CD4-positive, alpha-beta T cell treated with Interleukin-1 beta for 1 hour (primary cell): ENCODE measurements at regions not wholly inside any gene's neighbourhood (a gene's known extent, or its start where the extent isn't known, plus 50 kb on each side); places are given as distances from the start of the nearest gene placed in this dataset.
A peak's percentile ranks its signal among the peaks of the same experiment; 100 is the strongest.

Experiments
- DNase-seq, 2 donors: peaks; one replicate each; pipeline ENCODE4 v3.0.0-alpha.2; 2020 to 2022

DNA sequence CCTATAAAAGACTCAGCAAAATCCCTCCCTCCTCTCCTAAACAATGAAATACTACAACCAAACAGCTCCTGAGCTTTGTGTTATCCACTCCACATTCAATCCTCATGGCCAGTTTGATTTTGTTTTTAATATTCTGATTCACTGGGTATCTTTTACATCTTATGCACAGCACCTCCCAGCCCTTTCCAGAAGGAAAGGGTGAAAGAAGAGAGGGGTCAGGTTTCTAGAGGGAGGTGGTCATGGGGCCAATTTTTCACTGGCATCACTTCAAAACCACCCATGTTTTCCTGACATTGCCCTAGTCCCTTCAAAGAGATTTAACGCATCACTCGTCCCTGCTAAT is 315.6 kb downstream of the LPIN1 start:
- no peak for DNase-seq

DNA sequence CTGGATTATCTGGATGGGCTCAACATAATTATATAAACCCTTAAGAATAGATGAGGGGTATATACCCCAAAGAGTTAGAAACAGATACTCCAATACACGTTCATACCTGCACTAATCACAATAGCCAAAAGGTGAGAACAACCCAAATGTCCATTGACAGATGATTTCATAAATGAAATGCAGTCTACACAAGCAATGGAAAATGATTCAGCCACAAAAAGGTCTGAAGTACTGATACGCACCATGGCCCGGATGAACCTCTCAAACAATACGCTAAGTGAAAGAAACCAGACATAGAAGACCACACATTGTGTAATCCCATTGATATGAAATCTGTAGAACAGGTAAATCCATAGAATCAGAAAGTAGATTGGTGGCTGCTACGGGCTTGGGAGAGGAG is 316.8 kb downstream of the LPIN1 start:
- no peak for DNase-seq

DNA sequence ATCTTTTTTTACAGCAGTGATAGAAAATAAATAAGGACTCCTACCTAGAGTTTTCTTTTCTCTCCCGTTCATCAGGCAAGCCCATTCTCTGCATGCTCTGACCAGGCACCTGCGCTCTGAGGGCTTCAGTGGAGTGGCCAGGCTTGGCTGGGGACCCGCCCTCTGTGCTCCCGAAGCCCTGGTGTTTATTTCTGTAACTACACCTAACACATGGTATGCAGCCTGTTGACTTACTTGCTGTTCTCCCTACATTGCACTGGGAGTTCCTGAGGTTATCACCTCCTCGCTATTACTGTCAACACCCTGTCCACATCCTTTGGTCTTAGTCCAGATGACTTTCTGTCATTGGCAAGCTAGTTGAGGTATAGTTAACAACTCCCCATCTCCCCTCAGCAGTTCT is 317.7 kb downstream of the LPIN1 start:
- peak; percentile 30 to 45 for DNase-seq

DNA sequence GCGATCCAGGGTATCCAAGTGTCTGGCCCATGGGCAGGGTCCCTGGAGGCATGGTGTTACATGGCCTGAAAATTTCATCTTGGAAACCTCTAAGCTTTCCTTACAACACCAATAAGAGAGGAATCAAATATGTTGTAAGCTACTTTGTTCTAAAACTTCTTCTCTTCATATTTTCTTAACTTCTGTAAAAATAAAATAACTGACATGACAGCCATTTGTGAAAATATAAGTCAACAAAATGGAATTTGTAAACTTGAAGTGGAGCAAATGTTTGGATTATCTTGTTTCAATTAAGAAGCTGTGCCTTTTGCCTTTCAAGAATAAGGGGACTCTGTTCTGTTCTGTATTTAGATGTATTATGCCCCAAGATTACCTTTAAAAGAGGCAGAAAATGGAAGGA is 319.7 kb downstream of the LPIN1 start:
- no peak for DNase-seq

DNA sequence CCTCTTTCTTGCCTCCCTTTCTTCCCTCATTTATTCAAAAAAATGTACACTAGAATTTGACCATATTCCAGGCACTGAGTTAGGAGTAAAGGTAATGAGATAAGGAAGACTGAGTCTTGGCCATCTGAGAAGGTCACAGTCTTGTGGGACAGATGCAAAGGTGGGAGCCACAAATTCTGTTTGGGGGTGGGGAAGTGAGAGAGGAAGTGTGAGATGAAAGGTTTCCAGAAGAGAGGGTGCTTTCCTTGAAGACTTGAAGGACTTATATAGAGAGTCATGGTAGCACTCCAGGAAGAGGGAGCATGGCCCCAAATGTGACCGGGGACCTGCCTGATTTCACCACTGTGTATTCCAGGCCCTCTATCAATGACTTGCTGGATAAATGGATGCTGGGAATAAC is 320.6 kb downstream of the LPIN1 start:
- no peak for DNase-seq

DNA sequence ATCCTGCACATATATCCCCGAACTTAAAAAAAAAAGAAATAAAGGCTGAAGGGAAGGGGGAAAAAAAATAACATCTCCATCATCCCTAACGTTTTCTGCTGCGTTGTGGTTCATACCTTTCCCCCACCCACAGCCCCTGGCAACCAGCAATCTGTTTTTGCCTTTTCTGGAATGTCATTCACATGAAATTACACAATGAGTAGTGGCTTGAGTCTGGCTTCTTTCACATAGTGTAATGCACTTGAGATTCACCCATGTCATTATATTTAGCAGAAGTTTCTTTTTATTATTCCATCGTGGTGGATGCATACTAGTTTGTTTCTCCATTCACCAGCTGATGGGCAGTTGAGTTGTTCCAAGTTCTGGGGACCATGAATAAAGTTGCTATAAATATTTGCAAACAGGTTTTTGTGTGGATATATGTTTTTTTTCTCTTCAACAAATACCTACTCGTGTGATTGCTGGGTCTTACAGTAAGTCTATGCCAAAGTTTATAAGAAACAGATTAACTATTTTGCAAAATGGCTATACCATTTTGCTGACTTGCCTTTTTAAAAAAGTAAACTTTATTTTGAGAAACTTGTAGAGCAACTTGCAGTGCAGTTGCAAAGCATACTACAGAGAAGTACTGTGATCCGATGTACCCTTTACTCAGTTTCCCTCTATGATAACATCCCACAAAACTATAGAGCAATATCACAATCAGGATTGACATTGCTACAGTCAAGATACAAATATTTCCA is 322.5 kb downstream of the LPIN1 start:
- no peak for DNase-seq

DNA sequence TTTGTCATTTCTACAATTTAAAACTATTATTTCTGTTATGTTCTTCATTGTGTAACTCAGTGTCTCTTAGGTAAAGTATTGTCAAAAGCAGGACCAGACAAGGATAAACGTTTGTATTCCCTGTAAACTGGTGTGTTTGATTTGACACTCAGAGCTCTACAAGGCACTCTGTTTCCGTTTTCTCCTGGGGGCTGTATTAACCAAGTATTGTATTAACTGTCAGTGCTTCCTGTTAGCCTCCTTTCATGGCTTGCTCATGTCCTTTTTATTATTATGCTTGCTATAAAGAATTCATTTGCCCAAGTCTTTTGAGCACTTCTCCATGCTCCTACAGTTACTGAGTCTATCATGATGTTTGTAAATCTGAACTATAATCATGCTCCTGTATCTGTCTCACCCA is 323.7 kb downstream of the LPIN1 start:
- DNase-seq: no peak

DNA sequence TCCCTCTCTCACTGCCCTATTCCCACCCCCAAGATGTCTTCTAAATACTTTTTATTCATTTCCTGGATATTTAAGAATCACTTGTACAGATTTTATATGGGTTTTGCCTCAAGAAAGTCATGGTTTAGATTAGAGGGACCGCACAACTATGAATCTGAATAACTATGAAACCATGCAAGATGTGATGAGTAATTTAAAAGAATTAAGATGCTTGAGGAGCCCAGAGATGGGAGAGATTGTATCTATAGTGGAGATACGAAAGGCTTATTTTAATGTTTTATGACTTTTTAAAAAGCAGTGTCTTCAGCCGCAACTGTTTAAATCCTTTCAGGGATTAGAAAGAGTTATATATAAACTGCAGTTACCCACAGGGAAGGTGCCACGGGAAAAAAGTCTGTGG is 324.1 kb downstream of the LPIN1 start:
- DNase-seq: no peak

DNA sequence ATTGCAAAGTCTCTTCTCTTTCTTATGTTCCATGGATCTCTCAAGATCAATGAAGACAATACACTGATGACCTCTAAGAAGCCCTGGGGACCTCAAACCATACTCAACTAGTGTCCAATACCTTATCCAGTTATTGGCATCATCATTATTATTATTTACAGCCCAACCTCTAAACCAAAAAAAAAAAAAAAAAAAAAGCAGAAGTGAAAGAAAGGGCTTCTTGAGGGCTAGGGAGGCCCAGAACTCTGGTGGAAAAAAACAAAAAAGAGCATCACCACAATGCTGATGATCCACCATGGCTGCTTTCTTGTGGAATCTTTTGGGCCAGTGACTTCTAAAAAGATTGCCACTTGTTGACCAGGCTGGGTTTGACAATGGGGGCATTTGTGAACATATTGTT is 324.9 kb downstream of the LPIN1 start:
- DNase-seq: no peak

DNA sequence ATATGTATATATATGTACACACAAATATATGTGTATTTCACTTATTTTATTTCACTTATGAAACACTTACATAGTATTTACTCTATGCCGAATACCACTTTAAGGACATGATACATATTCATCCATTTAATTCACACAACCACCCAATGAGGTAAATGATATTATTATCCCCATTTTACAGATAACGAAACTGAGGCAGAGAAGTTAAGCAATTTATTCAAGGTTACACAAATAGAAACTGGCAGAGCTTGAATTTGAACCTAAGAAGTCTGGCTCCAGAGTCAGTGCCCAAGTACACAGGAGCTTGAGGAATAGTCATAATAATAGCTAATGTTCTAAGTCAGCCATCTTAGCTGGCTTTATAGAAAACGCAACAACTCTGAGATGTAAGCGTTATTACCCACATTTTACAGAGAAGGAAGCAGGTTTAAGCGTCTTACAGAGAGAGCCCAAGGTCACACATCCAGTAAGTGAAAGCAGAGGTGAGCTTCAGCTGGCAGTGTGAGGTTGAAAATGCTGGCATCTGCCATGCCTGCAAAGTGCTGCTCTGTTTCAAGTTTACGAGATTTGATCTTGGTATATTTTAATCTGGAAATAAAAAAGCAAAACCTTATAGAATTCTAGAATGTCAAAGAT is 326.9 kb downstream of the LPIN1 start:
- no peak for DNase-seq

DNA sequence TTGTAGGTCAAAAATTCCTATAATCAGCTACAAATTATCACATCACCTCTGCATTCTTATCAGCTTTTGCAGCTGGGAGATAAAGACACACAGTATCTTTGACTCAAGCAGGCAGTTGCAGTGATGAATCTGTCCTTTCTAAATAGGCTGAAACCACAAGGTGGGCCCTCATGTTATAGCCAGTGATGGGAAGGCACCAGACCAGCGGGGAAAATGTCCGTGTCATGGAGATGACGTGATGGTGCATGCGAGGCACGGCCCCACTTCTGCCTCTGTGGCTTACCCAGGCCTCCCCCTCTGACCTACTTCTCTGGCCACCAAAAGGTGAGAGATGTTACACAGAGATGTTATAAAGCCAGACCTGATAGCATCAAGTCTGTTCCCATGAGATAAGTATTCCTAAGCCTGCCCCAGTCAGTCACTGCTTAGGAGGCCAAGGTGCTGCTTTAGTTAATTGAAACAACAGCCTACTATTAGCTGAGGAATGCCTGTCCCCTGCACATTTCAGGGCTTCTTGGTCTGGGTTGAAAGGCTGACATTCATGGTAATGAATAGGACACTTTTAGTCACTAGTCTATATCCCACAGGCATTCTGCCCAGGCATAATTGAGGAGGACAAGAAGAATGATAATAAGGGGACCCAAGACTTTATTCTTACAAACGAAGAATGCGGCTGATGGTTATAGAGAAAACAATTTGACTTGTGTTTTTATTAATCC is 327.9 kb downstream of the LPIN1 start:
- DNase-seq: peak in 1 of 2 donors; percentile 34

DNA sequence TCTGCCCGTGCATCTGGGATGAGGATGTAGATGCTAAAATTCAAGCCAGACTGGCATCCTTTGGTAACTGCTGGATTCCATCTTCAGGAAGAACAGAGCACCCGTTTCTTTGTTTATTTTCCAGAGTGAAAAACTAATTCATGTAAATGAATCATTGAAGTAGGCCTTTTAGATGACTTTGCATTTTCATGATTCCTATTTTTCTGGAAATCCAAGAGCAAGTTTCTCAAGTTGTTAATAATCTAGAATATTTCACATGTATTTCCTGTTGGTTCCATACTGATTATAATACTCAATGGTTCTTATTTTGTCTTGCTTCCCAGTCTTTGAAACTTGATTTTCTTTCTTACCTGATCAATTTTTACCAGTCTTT is 328.4 kb downstream of the LPIN1 start:
- no peak for DNase-seq

DNA sequence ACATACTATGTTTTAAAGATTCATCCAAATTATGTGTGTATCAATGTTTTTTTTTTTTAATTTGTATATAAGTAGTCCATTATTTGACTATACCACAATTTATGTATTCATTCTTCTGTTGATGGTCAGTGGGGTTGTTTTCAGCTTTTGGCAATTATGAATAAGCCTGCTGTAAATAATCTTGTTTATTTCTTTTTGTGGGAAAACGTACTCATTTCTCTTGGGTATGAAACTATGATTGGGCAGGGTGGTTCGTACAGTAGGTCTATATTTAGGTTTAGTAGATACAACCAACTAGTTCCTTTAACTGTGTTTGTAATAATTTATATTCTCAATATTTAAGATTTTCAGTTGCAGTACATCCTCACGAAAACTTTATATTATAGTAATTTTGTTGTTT is 329.2 kb downstream of the LPIN1 start:
- no peak for DNase-seq

DNA sequence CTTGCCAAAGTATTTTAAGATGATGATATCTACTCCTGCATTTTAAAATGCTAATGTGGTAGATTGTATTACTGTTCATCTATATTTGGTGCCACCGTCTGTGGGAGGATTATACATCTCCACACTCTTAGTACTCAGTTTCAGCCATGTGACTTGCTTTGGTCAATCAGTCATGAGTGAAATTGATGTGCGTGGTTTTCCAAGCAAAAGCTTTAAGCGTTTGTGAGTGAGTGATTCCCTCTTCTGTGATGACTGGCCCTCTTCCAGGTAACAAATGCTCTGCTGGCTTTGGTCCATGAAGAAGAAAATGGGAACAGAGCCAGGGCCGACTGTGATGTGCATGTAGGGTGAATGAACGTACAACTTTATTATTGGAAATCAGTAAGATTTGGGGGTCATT is 330.4 kb downstream of the LPIN1 start:
- DNase-seq: no peak

DNA sequence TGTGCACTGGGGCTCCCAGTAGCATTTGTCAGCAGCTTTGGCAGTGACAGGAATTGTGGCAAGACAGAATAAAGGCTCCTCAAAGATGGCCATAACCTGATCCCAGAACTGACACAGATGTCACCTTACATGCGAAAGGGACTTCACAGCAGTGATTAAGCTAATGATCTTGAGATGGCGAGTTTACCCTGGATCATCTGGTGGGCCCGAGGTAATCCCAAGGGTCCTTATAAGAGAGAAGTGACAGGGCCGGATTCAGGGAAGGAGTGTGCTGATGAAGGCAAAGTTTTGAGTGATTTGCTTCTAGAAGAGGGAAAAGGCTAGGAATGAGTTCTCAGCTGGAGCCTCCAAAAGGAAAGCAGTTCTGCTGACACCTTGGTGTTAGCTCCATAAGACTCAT is 333.9 kb downstream of the LPIN1 start:
- no peak for DNase-seq

DNA sequence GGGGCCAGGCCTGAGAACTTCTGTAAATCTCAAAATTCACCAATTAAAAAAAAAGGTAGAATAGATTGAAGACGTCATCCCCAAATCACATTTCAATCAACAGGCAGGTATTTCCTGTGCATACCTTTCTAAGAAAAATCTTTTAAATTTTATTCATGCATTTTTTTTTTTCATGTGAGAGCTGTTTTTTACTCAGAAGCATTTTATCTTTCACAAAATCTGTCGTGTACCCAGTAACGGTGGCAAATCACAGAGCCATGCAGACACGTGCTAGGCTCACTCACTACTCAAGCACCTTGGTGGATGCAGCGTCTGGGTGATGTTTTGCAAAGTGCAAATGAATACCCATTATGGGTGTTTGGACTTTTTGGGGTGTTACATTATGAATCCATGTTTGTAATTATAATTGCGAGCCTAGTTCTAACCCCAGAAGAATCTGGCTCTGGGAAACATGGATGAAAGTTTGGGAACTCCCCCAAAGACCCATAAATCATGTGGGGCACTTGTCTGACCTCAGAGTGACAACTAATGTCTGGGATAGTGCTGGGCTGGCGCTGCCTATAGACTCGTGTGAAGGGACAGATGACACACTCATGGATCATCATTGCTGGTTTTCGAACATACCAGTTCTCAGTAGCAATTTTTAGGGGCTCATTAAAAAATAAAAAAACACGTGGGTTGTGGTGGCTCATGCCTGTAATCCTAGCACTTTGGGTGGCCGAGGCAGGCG is 335.2 kb downstream of the LPIN1 start:
- DNase-seq: peak; percentile 39 to 40

DNA sequence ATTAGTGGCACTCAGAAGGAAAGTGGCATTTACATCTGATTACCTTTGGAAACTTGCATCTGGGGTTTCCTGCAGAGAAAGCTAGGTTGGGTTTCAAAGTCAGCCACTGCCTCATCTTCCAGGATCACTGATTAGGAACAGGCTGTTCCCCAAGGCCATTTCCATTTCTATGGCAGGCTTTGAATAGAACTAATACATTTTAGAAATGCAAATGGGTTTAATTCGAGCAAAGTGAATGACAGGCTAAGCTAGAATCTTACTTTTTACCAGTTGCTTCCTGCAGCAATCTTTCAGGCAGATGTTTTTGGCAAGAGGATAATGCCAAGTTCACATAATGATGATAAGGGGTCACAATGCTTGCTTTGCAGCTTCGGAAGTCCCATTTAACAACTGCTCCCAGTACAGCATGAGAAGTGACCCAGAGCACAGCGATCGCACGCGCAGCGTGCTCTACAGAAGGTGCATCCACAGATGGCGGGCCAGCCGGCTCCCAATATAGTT is 336.7 kb downstream of the LPIN1 start:
- DNase-seq: no peak

DNA sequence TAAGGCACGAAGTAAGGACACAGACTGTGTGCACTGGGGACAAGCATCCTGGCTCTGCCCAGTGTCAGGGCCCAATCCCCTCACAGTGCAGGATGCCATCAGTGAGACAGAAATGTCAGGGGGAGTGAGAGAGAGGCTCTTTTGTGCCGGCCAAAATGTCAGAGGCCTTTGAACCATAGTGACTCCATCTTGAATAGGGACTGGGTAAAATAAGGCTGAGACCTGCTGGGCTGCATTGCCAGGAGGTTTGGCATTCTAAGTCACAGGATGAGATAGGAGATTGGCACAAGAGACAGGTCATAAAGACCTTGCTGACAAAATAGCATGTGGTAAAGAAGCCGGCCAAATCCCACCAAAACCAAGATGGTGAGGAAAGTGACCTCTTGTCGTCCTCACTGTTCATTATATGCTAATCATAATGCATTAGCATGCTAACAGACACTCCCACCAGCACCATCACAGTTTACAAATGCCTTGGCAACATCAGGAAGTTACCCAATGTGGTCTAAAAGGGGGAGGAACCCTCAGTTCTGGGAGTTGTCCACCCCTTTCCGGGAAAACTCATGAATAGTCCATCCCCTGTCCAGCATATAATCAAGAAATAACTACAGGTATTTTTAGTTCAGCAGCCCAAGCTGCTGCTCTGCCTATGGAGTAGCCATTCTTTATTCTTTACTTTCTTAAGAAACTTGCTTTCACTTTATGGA is 337.4 kb downstream of the LPIN1 start:
- DNase-seq: no peak

DNA sequence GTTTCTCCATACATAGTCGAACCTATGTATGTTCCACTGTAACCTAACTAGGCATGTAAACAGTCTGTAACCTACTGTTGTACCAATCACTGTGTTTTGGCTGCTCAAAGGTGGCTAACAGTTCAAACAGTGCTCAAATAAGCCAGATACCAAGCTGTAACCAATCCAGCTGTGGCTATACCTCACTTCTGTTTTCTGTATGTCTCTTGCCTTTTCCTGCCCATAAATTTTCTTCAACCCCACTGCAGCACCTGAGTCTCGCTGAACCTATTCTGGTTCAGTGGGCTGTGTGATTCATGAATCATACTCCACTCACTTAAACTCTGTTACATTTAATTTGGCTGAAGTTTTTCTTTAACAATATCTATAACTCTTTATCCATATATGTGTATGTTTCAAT is 340.7 kb downstream of the LPIN1 start:
- no peak for DNase-seq

DNA sequence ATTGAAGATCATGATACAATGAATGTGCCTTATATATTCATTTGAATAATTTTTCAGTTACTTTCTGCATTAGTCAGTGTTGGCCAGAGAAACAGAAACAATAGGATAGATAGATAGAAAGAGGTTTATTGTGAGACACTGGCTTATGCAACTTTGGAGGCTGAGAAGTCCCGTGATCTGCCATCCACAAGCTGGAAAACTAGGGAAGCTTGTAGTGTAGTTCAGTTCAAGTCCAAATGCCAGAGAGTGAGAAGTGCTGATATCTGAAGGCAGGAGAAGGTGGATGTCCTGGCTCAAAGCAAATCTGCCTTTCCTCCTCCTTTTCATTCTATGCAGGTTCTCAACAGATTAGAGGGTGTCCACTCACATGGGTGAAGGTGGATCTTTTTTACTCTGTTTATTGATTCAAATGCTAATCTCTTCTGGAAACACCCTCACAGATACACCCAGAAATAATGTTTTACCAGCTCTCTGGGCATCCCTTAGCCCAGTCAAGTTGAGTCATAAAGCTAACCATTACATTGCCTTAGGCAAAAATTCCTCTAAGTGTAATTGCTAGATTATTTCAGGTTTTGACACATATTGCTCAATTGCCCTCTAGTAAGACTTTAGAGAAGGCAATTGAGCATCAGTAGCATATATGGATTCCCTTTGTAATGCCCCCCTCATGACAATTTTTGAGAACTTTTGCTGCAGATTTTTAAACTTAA is 341.4 kb downstream of the LPIN1 start:
- no peak for DNase-seq

DNA sequence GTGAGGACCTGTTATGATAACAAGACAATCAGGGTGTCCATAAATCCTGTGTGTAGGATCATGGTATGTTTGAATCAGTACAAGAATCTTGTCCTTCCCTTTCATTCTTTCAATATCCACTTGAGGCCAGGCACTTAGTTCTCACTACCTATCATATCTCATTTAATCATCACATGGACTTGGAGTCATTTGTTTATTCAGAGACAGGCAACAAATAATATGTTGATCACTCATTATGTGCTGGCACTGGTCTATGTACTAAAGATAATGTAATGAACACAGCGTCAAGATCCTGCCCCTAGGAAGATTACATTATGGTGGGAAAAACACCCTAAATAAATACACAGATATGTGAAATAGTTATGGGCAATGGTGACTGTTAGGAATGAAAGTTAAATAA is 342.6 kb downstream of the LPIN1 start:
- DNase-seq: no peak

DNA sequence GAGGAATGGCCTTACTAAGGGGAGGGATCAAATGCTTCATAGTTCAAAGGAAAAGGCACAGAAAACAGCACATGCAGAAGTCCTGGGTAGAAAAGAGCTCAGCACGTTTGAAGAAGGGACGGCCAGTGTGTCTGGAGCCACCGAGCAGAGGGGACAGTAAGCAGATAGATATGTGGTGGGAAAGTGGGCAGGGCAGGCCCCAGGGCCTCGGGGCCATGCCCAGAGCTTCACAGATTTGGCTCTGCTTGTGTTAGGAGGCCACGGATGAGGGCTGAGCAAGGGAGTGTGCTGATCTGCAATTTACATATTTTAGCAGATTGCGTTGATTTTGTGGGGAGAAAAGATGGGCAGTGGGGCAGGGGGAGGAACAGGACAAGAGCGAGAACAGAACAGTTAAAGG is 343.1 kb downstream of the LPIN1 start:
- no peak for DNase-seq
